ENCODE measurements at regions not wholly inside any gene's neighbourhood (a gene's known extent, or its start where the extent isn't known, plus 50 kb on each side); places are given as distances from the start of the nearest gene placed in this dataset.

- Mint-ChIP-seq H3K27ac (no peak overlapping the region), H3K27me3 (no peaks in the 10 kb centered on the region), H3K36me3 (ENCODE audit: low read depth) (no peaks in the 10 kb centered on the region), H3K4me1 (no peaks in the 10 kb centered on the region), H3K4me3 (no peak overlapping the region)
- ATAC-seq (no peak), DNase-seq (no peak)
- no peaks in the 10 kb centered on the region for H3K9me3 ChIP-seq (ENCODE audit: control insufficient read depth, low read length, poor library complexity, severe bottlenecking)
Observed at GRCh38 chr3:162171970-162172369, 675.4 kb downstream of the OTOL1 start.

DNA sequence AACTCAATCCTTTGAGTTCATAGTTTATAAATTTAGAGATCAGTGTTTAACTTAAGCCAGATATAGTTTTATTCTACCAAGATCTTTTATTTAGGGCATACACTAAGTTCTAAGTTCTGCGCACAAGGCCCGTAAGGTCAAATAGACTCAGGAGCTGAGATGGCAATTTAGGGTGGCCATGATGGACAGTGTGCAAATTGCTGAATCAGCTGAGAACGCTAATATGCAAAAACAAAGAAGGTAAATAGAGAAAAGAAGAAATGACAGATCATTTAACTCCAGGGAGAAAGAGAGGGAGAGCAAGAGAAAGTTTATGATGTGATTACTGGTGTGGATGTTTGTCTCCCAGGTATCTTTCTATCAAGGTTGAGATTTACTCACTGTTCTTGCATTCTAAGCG, 678.5 kb downstream of the OTOL1 start:
- H3K4me1 Mint-ChIP-seq = no peaks in the 10 kb centered on the region
- H3K27me3 Mint-ChIP-seq = no peaks in the 10 kb centered on the region
- H3K27ac Mint-ChIP-seq = no peak overlapping the region
- H3K36me3 Mint-ChIP-seq (ENCODE audit: low read depth) = no peaks in the 10 kb centered on the region
- DNase-seq (no peak), ATAC-seq (no peak)
- H3K4me3 Mint-ChIP-seq = no peak overlapping the region
- no peaks in the 10 kb centered on the region for H3K9me3 ChIP-seq (ENCODE audit: control insufficient read depth, low read length, poor library complexity, severe bottlenecking)

GRCh38 chr3:162175878-162176277, 679.3 kb downstream of the OTOL1 start:
- DNase-seq = no peak
- Mint-ChIP-seq H3K4me3 (no peak overlapping the region), H3K27ac (no peak overlapping the region), H3K36me3 (ENCODE audit: low read depth) (no peaks in the 10 kb centered on the region), H3K4me1 (no peaks in the 10 kb centered on the region), H3K27me3 (no peaks in the 10 kb centered on the region)
- no peaks in the 10 kb centered on the region for H3K9me3 ChIP-seq (ENCODE audit: control insufficient read depth, low read length, poor library complexity, severe bottlenecking)
- ATAC-seq = no peak

- H3K27me3 Mint-ChIP-seq = no peaks in the 10 kb centered on the region
- H3K4me1 Mint-ChIP-seq = no peaks in the 10 kb centered on the region
- ATAC-seq (no peak), DNase-seq (no peak)
- no peak overlapping the region for H3K4me3 Mint-ChIP-seq
- H3K9me3 ChIP-seq (ENCODE audit: control insufficient read depth, low read length, poor library complexity, severe bottlenecking) = no peaks in the 10 kb centered on the region
- H3K36me3 Mint-ChIP-seq (ENCODE audit: low read depth) = no peaks in the 10 kb centered on the region
- H3K27ac Mint-ChIP-seq = no peak overlapping the region
Observed at GRCh38 chr3:162183440-162183839, 686.8 kb downstream of the OTOL1 start.

DNA sequence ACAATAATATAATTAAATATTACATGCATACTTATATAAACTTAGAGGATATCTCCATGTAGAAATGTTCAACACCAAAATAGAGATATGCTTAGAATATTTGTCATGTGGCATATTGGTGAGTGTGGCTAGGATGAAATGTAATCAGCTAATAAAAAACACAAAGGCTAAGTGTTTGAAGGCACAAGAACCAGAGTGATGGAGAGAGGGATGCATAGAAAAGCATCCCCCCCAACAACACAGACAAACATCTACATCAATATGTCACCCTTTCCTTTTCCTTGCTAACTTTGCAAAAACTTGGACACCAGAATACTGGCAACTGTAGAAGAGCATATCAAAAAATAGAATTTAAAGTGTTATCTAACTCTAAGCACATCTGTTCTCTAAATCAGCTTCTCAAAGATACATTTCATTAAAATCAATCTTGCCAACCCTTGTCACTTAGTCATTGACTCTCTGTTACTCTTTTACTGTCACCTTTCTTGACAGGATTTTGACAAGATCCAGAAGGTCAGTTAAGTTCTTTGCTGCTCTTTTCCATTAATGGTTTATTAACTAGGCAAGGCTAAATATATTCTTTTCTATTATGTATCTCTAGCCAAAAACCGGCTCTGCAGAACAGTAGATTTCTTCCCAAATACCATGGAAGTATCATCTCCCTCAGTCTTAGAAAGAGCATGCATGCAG, 695.9 kb downstream of the OTOL1 start:
- ATAC-seq (no peak), DNase-seq (no peak)
- no peak overlapping the region for H3K4me3 Mint-ChIP-seq
- no peaks in the 10 kb centered on the region for H3K9me3 ChIP-seq (ENCODE audit: control insufficient read depth, low read length, poor library complexity, severe bottlenecking)
- no peaks in the 10 kb centered on the region for H3K27me3 Mint-ChIP-seq
- no peaks in the 10 kb centered on the region for H3K36me3 Mint-ChIP-seq (ENCODE audit: low read depth)
- H3K4me1 Mint-ChIP-seq = no peaks in the 10 kb centered on the region
- H3K27ac Mint-ChIP-seq = no peak overlapping the region

GRCh38 chr3:162193148-162194095, 696.8 kb downstream of the OTOL1 start:
- DNase-seq (no peak), ATAC-seq (no peak)
- no peaks in the 10 kb centered on the region for H3K36me3 Mint-ChIP-seq (ENCODE audit: low read depth)
- H3K9me3 ChIP-seq (ENCODE audit: control insufficient read depth, low read length, poor library complexity, severe bottlenecking) = no peaks in the 10 kb centered on the region
- H3K27ac Mint-ChIP-seq = no peak overlapping the region
- no peaks in the 10 kb centered on the region for H3K4me1 Mint-ChIP-seq
- H3K4me3 Mint-ChIP-seq = no peak overlapping the region
- no peaks in the 10 kb centered on the region for H3K27me3 Mint-ChIP-seq

DNA sequence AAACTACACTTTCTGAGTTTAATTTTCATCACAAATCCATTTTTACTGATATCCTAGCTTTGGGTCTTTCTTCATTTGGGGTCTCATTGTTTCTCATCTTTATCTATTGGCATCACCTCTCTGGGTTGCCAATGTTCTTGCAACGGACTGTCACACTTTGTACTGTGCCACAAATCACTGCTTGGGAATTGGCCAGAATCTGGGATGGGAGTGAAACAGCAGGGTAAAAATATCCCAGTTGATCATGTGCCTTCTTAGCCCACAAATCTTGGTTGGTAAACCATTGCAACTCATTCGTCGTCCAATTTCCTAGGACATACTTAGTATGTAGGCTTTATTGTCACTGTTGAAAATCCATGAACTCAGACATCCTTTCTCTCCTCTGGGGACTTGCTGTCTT, 698.5 kb downstream of the OTOL1 start:
- no peaks in the 10 kb centered on the region for H3K36me3 Mint-ChIP-seq (ENCODE audit: low read depth)
- H3K9me3 ChIP-seq (ENCODE audit: control insufficient read depth, low read length, poor library complexity, severe bottlenecking) = no peaks in the 10 kb centered on the region
- H3K4me1 Mint-ChIP-seq = no peaks in the 10 kb centered on the region
- H3K27me3 Mint-ChIP-seq = no peaks in the 10 kb centered on the region
- DNase-seq = no peak
- no peak for ATAC-seq
- no peak overlapping the region for H3K27ac Mint-ChIP-seq
- H3K4me3 Mint-ChIP-seq = no peak overlapping the region

GRCh38 chr3:162196964-162197363, 700.4 kb downstream of the OTOL1 start:
- ATAC-seq (no peak), DNase-seq (no peak)
- Mint-ChIP-seq H3K36me3 (ENCODE audit: low read depth) (no peaks in the 10 kb centered on the region), H3K27ac (no peak overlapping the region), H3K4me1 (no peaks in the 10 kb centered on the region), H3K4me3 (no peak overlapping the region), H3K27me3 (no peaks in the 10 kb centered on the region)
- H3K9me3 ChIP-seq (ENCODE audit: control insufficient read depth, low read length, poor library complexity, severe bottlenecking) = no peaks in the 10 kb centered on the region

DNA sequence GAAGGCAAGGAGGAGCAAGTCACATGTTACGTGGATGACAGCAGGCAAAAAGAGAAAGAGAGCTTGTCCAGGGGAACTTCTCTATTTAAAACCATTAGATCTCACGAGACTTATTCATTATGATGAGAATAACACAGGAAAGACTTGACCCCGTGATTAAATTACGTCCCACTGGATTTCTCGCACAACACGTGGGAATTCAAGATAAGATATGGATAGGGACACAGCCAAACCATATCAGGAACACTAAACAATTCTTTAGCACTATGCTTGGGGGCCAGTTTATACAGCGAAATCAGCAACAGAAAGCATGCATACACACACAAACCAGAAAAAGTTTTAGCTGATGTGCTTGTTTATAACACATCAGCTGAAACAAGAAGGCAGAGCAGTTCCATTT, 704.2 kb downstream of the OTOL1 start:
- no peak for ATAC-seq
- Mint-ChIP-seq H3K36me3 (ENCODE audit: low read depth) (no peaks in the 10 kb centered on the region), H3K27me3 (no peaks in the 10 kb centered on the region), H3K4me1 (no peaks in the 10 kb centered on the region), H3K4me3 (no peak overlapping the region), H3K27ac (no peak overlapping the region)
- no peaks in the 10 kb centered on the region for H3K9me3 ChIP-seq (ENCODE audit: control insufficient read depth, low read length, poor library complexity, severe bottlenecking)
- no peak for DNase-seq

GRCh38 chr3:162206648-162207047, 710.0 kb downstream of the OTOL1 start:
- Mint-ChIP-seq H3K36me3 (ENCODE audit: low read depth) (no peaks in the 10 kb centered on the region), H3K4me1 (no peaks in the 10 kb centered on the region), H3K27ac (no peak overlapping the region), H3K27me3 (no peaks in the 10 kb centered on the region), H3K4me3 (no peak overlapping the region)
- ATAC-seq (no peak), DNase-seq (no peak)
- no peaks in the 10 kb centered on the region for H3K9me3 ChIP-seq (ENCODE audit: control insufficient read depth, low read length, poor library complexity, severe bottlenecking)

DNA sequence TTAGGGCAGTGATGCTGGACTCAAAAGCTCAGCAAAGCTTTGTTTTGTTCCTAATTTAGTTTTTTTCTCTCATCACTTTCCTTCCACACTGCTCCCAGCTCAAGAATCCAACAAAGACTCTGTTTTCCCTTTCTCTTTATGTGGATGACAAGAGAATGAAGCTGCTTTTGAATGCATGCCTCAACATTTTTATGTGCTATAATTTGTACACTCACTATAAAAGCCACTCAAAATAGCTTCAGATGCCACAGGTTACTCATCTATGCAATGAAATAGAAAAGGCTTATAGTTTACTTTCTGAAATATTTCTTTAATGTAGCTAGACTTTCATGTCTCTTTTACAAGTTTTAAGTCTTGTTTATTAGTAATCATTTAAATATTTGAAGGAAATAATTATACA, 714.9 kb downstream of the OTOL1 start:
- no peaks in the 10 kb centered on the region for H3K4me1 Mint-ChIP-seq
- H3K4me3 Mint-ChIP-seq = no peak overlapping the region
- no peak overlapping the region for H3K27ac Mint-ChIP-seq
- no peaks in the 10 kb centered on the region for H3K27me3 Mint-ChIP-seq
- no peaks in the 10 kb centered on the region for H3K9me3 ChIP-seq (ENCODE audit: control insufficient read depth, low read length, poor library complexity, severe bottlenecking)
- DNase-seq (no peak), ATAC-seq (no peak)
- no peaks in the 10 kb centered on the region for H3K36me3 Mint-ChIP-seq (ENCODE audit: low read depth)

- Mint-ChIP-seq H3K4me1 (no peaks in the 10 kb centered on the region), H3K36me3 (ENCODE audit: low read depth) (no peaks in the 10 kb centered on the region), H3K27me3 (no peaks in the 10 kb centered on the region), H3K27ac (no peak overlapping the region), H3K4me3 (no peak overlapping the region)
- DNase-seq (no peak), ATAC-seq (no peak)
- no peaks in the 10 kb centered on the region for H3K9me3 ChIP-seq (ENCODE audit: control insufficient read depth, low read length, poor library complexity, severe bottlenecking)
Observed at GRCh38 chr3:162213196-162213595, 716.6 kb downstream of the OTOL1 start.

DNA sequence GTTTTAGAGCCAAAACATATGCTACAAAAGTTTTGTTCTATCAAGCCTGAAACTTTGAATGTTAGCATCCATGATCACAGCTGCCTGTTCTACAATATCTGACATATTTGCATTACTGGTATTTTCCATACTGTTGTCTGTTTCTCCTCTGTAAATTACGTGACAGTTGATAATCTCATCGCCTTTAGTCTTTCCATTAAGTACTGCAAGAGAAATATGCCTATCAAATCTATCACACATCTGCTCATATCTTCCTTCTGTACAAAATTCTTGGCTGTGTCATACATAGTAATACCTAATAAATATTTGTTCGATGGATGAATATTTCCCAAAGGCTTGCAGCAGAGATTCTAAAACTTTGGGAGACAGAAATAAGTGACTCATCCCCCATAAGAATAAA, 717.3 kb downstream of the OTOL1 start:
- Mint-ChIP-seq H3K36me3 (ENCODE audit: low read depth) (no peaks in the 10 kb centered on the region), H3K27ac (no peak overlapping the region), H3K4me3 (no peak overlapping the region), H3K4me1 (no peaks in the 10 kb centered on the region), H3K27me3 (no peaks in the 10 kb centered on the region)
- ATAC-seq (no peak), DNase-seq (no peak)
- H3K9me3 ChIP-seq (ENCODE audit: control insufficient read depth, low read length, poor library complexity, severe bottlenecking) = no peaks in the 10 kb centered on the region

DNA sequence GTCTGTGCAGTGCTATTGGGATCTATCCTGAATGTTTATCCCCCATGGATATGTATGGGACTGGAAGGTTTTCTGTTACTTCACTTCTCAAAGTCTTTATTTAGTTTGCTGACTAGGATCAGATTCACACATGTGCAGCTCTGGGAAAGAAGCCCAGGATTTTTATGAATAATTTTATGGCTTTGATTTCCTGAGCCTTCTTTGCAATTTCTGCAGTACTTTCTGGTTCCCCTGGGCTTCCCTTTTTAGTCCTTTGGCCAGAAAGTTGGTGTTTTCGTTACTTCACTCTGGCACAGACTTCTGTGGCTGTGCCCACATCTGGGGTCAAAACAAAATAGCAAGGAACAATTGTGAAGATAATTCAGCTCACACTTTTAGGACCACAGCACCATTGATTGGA, 721.0 kb downstream of the OTOL1 start:
- H3K27ac Mint-ChIP-seq = no peak overlapping the region
- H3K4me3 Mint-ChIP-seq = no peak overlapping the region
- no peaks in the 10 kb centered on the region for H3K4me1 Mint-ChIP-seq
- H3K36me3 Mint-ChIP-seq (ENCODE audit: low read depth) = no peaks in the 10 kb centered on the region
- H3K9me3 ChIP-seq (ENCODE audit: control insufficient read depth, low read length, poor library complexity, severe bottlenecking) = no peaks in the 10 kb centered on the region
- ATAC-seq (no peak), DNase-seq (no peak)
- no peaks in the 10 kb centered on the region for H3K27me3 Mint-ChIP-seq
